ENCODE measurements at regions not wholly inside any gene's neighbourhood (a gene's known extent, or its start where the extent isn't known, plus 50 kb on each side); places are given as distances from the start of the nearest gene placed in this dataset.

GRCh38 chr20:61139031-61139430, 113.0 kb upstream of the CDH4 start:
- ATAC-seq (no peak), DNase-seq (ENCODE audit: low read depth in 1 of 2, low spot score in 1 of 2) (no peak), FAIRE-seq (no peak)
- no peak overlapping the region for H3K4me2 ChIP-seq
- H3K4me3 ChIP-seq = no peak overlapping the region
- no peaks in the 10 kb centered on the region; the same call in 2 of the 3 replicates for H3K9me3 ChIP-seq
- 69% methylated on average over 4 of the region's 4 CpGs for WGBS (ENCODE audit: missing lambda C conversion rate)
- no peak for TF ChIP-seq NPAS2 (CRISPR knock-in tag; IDR thresholded peaks at IDR 0.05; ENCODE audit: borderline replicate concordance)
- TF ChIP-seq ZNF302 (CRISPR knock-in tag; IDR thresholded peaks at IDR 0.05) = no peak
- no peak for TF ChIP-seq FOSB (CRISPR knock-in tag; IDR thresholded peaks at IDR 0.05)
- no peaks in the 10 kb centered on the region for H3K4me1 ChIP-seq
- CTCF ChIA-PET = interaction anchor here (0.7 to 2.5 kb wide), 6 partner anchors 9 to 90 kb away, joined by 3 to 10 read pairs (median 4); no protein-coding TSS in a partner anchor
- H3K27ac ChIP-seq = no peak overlapping the region
- POLR2A ChIA-PET = no interaction called here

- H3K27ac ChIP-seq = no peak overlapping the region
- DNase-seq (ENCODE audit: low read depth in 1 of 2, low spot score in 1 of 2) (no peak), ATAC-seq (no peak), FAIRE-seq (no peak)
- H3K9me3 ChIP-seq = peaks cover 2% of the 10 kb centered on the region; the same call in 1 of the 3 replicates
- 71% methylated on average over 4 of the region's 4 CpGs for WGBS (ENCODE audit: missing lambda C conversion rate)
- POLR2A ChIA-PET = no interaction called here
- H3K4me2 ChIP-seq = no peak overlapping the region
- CTCF ChIA-PET = interaction anchor here (2.5 kb wide), 1 partner anchor 11 kb away, joined by 10 read pairs; no protein-coding TSS in a partner anchor
- TF ChIP-seq ZNF302 (CRISPR knock-in tag; IDR thresholded peaks at IDR 0.05) (no peak), PHF8 (IDR thresholded peaks at IDR 0.05; ENCODE audit: borderline replicate concordance, low read depth) (no peak)
- no peaks in the 10 kb centered on the region for H3K4me1 ChIP-seq
- H3K4me3 ChIP-seq = no peak overlapping the region
Observed at GRCh38 chr20:61140576-61140975, 111.5 kb upstream of the CDH4 start.

GRCh38 chr20:61146023-61146422, 106.0 kb upstream of the CDH4 start:
- WGBS (ENCODE audit: missing lambda C conversion rate) = 44% methylated on average over 3 of the region's 4 CpGs
- H3K4me2 ChIP-seq = no peak overlapping the region
- FAIRE-seq (no peak), DNase-seq (ENCODE audit: low read depth in 1 of 2, low spot score in 1 of 2) (no peak), ATAC-seq (no peak)
- ChIA-PET POLR2A (no interaction called here), CTCF (interaction anchor here (0.8 to 0.9 kb wide), 2 partner anchors 22 to 40 kb away, joined by 3 read pairs; no protein-coding TSS in a partner anchor)
- no peak overlapping the region for H3K4me3 ChIP-seq
- no peaks in the 10 kb centered on the region for H3K4me1 ChIP-seq
- no peak for TF ChIP-seq PBX3 (IDR thresholded peaks at IDR 0.05)
- TF ChIP-seq ZNF302 (CRISPR knock-in tag; IDR thresholded peaks at IDR 0.05) = no peak
- no peak for TF ChIP-seq E2F6 (IDR thresholded peaks at IDR 0.05; ENCODE audit: borderline replicate concordance, low read depth)
- no peak for TF ChIP-seq JUNB (IDR thresholded peaks at IDR 0.05)
- no peak for TF ChIP-seq ELK1 (IDR thresholded peaks at IDR 0.05; ENCODE audit: low read depth, low read length)
- TF ChIP-seq HES2 (IDR thresholded peaks at IDR 0.05) = no peak
- no peak for TF ChIP-seq HOXA7 (CRISPR knock-in tag; IDR thresholded peaks at IDR 0.05)
- no peak for TF ChIP-seq FOSB (CRISPR knock-in tag; IDR thresholded peaks at IDR 0.05)
- TF ChIP-seq FOXS1 (CRISPR knock-in tag; IDR thresholded peaks at IDR 0.05) = no peak
- no peak for TF ChIP-seq NR3C1 (IDR thresholded peaks at IDR 0.05)
- TF ChIP-seq TP53 (CRISPR knock-in tag; IDR thresholded peaks at IDR 0.05) = no peak
- TF ChIP-seq PHF8 (IDR thresholded peaks at IDR 0.05; ENCODE audit: borderline replicate concordance, low read depth) = no peak
- no peak for TF ChIP-seq ATOH8 (CRISPR knock-in tag; IDR thresholded peaks at IDR 0.05; ENCODE audit: low read depth)
- no peak for TF ChIP-seq REST (IDR thresholded peaks at IDR 0.05)
- no peak for TF ChIP-seq HOXB13 (CRISPR knock-in tag; IDR thresholded peaks at IDR 0.05; ENCODE audit: low read depth)
- no peak for TF ChIP-seq JUN (IDR thresholded peaks at IDR 0.05)
- no peak for TF ChIP-seq RCOR1 (IDR thresholded peaks at IDR 0.05; ENCODE audit: low read depth, low read length)
- TF ChIP-seq HOXB5 (CRISPR knock-in tag; IDR thresholded peaks at IDR 0.05) = no peak
- no peak for TF ChIP-seq MAFK (IDR thresholded peaks at IDR 0.05; ENCODE audit: partially characterized antibody)
- H3K9me3 ChIP-seq = peaks cover 2% of the 10 kb centered on the region; the same call in 1 of the 3 replicates
- H3K27ac ChIP-seq = no peak overlapping the region
